T-helper 2 cell treated with Interferon-gamma antibody and Interleukin-4, amounts not matched to agents 5 μg/mL and 100 μg/mL, for 36 hours (primary cell): ENCODE measurements at regions not wholly inside any gene's neighbourhood (a gene's known extent, or its start where the extent isn't known, plus 50 kb on each side); places are given as distances from the start of the nearest gene placed in this dataset.

ENCODE experiments used
- DNase-seq: peaks from one replicate; pipeline ENCODE4 v3.0.0; 2021; ENCODE audit warnings: low spot score
- H3K27ac Mint-ChIP-seq: one replicate; pipeline ENCODE4 v1.8.0; 2021; ENCODE audit warnings: mild to moderate bottlenecking, mixed read lengths
- H3K27me3 Mint-ChIP-seq: one replicate; pipeline ENCODE4 v1.8.0; 2021; ENCODE audit warnings: low read depth, mixed read lengths
- H3K36me3 Mint-ChIP-seq: one replicate; pipeline ENCODE4 v1.8.0; 2021; ENCODE audit warnings: low read depth, mixed read lengths
- H3K4me1 Mint-ChIP-seq: one replicate; pipeline ENCODE4 v1.8.0; 2021; ENCODE audit warnings: low read depth, mixed read lengths
- H3K4me3 Mint-ChIP-seq: one replicate; pipeline ENCODE4 v1.8.0; 2022; ENCODE audit warnings: mild to moderate bottlenecking, moderate library complexity, mixed read lengths
- H3K9me3 Mint-ChIP-seq: one replicate; pipeline ENCODE4 v1.8.0; 2021; ENCODE audit warnings: mixed read lengths

DNA sequence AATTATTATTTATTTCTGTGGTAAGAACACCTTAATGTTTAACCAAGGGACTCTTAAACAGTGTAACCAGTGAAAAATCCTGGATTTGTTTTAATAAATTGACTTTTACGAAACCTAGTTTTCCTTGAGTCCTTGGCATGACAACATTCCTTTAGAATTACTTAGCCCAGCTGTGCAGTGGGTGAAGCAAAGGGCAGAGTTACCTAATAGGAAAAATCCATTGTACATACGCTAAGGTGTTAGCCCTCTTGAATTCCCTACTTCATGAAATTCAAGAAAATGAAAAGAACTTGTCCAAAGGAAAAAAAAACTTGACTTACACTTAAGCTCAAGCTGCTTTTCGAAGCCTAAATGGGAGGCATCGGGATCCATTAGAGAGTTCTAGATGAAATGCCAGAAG, 852.0 kb upstream of the ADAMTS5 start:
- H3K4me3 Mint-ChIP-seq = no peak overlapping the region
- no peaks in the 10 kb centered on the region for H3K36me3 Mint-ChIP-seq
- no peak overlapping the region for H3K27ac Mint-ChIP-seq
- no peaks in the 10 kb centered on the region for H3K27me3 Mint-ChIP-seq
- H3K9me3 Mint-ChIP-seq = peaks cover 9% of the 10 kb centered on the region
- no peak for DNase-seq
- no peaks in the 10 kb centered on the region for H3K4me1 Mint-ChIP-seq

DNA sequence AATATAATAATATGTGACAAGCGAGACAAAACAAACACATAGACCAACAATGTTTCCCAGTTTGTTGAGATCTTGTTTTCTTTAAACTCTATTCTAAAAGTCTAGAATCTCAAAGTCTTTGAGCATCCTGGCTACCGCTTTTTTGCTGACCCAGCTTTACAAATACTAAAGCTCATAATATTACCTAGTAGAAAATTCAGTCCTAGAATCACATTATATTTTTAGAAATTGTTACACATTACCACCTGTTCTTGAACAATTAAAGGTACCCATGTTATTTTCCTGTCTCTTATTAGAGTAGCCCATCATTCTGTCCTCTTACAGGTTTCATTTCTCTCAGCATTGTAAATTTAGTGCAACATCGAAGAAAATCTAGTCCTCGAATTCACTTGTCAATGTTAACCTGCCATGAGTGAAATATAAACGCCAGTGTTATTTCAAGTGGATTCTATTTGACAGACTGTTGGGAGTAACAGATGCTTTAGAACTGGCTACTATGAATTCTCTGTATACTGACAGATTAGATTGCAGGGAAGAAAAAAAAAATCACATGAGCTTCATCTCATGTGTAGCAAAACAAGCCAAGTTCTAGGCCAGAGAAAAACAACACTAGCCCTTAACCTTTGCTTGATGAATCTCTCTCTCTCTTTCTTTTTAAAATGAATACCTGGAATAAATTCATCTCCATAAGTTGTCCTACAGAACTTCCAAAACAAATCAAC, 851.2 kb upstream of the ADAMTS5 start:
- peaks cover 9% of the 10 kb centered on the region for H3K9me3 Mint-ChIP-seq
- no peaks in the 10 kb centered on the region for H3K4me1 Mint-ChIP-seq
- H3K27ac Mint-ChIP-seq = no peak overlapping the region

DNA sequence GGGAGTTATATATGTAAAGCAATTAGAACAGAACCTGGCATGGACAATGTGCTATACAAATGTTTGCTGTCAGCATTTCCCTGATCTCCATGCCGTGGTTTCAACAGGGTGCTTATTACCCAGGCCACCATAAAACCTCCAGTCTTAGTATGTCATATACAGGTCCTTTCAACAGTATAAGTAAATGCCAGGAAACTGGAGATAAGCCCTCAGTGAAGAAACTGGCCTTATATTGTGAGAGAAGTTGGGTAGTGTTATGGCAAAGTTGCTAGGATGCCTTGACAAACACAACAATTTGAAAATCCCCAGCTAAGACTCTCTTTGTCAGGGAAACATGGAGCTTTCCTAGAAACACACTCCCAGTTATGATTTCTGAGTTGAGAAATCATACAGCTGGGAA, 850.2 kb upstream of the ADAMTS5 start:
- no peaks in the 10 kb centered on the region for H3K27me3 Mint-ChIP-seq
- no peaks in the 10 kb centered on the region for H3K36me3 Mint-ChIP-seq
- H3K4me3 Mint-ChIP-seq = no peak overlapping the region
- H3K4me1 Mint-ChIP-seq = no peaks in the 10 kb centered on the region
- peaks cover 9% of the 10 kb centered on the region for H3K9me3 Mint-ChIP-seq
- H3K27ac Mint-ChIP-seq = no peak overlapping the region
- no peak for DNase-seq

More for the DNA sequence above, 851.2 kb upstream of the ADAMTS5 start:
- Mint-ChIP-seq H3K4me3 (no peak overlapping the region), H3K36me3 (no peaks in the 10 kb centered on the region), H3K27me3 (no peaks in the 10 kb centered on the region)
- no peak for DNase-seq

DNA sequence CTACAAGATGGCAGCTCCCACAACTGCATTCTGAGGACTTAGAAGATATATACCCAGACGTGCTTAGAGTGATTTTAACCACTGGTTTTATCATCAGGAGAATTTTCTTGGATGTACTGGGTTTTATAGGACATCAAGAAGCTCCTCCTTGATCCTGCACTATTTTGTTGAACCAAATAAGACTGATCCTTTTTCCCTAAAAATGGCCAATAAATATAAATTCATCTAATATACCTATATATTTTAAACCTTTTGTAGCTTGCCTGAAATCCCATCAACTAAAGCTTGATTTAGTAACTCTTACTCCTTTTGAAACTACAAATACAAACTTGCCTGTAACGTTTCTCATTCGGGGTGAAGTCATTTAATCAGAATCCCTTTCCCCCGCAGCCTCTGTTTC, 849.4 kb upstream of the ADAMTS5 start:
- Mint-ChIP-seq H3K36me3 (no peaks in the 10 kb centered on the region), H3K27ac (no peak overlapping the region), H3K4me3 (no peak overlapping the region), H3K27me3 (no peaks in the 10 kb centered on the region), H3K4me1 (no peaks in the 10 kb centered on the region), H3K9me3 (peaks cover 6% of the 10 kb centered on the region)
- DNase-seq = no peak

DNA sequence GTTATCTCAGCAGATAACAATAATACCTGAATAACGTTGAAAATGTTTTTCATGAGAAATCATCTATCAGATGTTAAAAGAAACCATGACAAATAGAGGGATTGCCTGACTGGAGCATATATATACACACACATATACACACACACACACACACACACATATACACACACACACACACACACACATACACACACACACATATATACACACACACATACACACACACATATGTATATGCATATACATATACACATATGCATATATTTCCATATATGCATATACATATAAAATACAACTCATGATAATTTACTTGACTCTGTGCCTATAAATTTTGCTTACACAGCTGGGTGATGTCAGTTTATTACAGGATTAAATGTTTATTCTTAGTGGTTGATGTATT, 847.3 kb upstream of the ADAMTS5 start:
- H3K4me3 Mint-ChIP-seq = no peak overlapping the region
- H3K4me1 Mint-ChIP-seq = no peaks in the 10 kb centered on the region
- DNase-seq = no peak
- H3K27me3 Mint-ChIP-seq = no peaks in the 10 kb centered on the region
- H3K27ac Mint-ChIP-seq = no peak overlapping the region
- H3K36me3 Mint-ChIP-seq = no peaks in the 10 kb centered on the region
- H3K9me3 Mint-ChIP-seq = no peaks in the 10 kb centered on the region

DNA sequence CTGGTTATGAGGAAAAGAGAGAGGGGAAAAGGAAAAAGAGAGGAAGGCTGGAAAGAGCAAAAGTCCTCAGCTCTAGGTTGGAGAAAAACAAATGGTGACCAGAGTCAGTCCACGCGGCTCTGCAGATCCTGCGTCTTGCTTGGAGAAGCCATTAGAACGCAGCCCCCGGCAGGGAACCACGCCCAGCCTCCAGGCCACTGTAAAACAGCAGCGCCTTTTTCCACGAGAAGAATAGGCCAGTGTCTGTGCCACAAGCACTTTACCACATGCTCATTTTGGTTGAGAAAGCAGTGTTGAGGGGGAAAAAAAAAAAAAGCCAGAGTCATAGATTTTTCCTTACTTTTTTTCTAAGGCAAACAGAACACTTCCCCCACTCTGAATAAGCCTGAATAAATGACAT, 846.9 kb upstream of the ADAMTS5 start:
- Mint-ChIP-seq H3K4me3 (no peak overlapping the region), H3K27ac (no peak overlapping the region), H3K36me3 (no peaks in the 10 kb centered on the region), H3K27me3 (no peaks in the 10 kb centered on the region), H3K9me3 (no peaks in the 10 kb centered on the region), H3K4me1 (no peaks in the 10 kb centered on the region)
- DNase-seq = no peak

DNA sequence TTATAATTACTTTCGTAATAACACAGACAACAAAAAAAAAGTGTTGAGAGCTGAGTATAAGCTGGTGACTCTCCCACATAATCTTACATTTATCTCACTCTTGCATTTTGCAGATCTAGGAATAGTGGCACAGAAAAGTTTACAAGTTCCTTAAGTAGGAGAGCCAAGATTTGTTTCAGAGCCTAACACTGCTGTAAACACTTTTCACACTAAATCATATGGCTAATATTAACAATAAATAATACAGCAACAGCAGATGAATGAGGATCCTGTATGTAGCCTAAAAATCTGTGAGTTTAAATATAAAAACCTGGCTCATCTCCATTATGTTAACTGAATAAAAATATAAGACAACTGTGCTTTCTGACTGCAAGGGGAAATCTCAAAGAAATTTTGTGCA, 846.5 kb upstream of the ADAMTS5 start:
- Mint-ChIP-seq H3K27ac (no peak overlapping the region), H3K9me3 (no peaks in the 10 kb centered on the region), H3K4me3 (no peak overlapping the region), H3K36me3 (no peaks in the 10 kb centered on the region), H3K4me1 (no peaks in the 10 kb centered on the region), H3K27me3 (no peaks in the 10 kb centered on the region)
- no peak for DNase-seq

DNA sequence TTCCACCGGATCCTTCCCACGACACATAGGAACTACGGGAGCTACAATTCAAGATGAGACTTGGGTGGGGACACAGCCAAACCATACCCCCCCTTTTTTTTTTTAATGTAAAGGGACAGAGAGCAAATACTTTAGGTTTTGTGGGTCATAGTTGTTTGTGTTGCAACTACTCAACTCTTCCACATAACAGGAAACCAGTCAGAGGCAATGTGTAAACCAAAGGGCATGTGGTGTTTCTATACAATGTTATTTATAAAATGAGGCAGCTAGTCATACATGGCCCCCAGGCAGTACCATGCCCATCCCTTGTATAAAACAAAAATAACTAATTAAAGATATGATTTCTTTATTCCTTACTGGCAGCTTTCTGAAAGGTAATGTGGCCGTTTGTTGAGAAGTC, 845.4 kb upstream of the ADAMTS5 start:
- no peaks in the 10 kb centered on the region for H3K9me3 Mint-ChIP-seq
- no peaks in the 10 kb centered on the region for H3K4me1 Mint-ChIP-seq
- H3K27ac Mint-ChIP-seq = no peak overlapping the region
- H3K4me3 Mint-ChIP-seq = no peak overlapping the region
- no peak for DNase-seq
- no peaks in the 10 kb centered on the region for H3K27me3 Mint-ChIP-seq
- H3K36me3 Mint-ChIP-seq = no peaks in the 10 kb centered on the region

DNA sequence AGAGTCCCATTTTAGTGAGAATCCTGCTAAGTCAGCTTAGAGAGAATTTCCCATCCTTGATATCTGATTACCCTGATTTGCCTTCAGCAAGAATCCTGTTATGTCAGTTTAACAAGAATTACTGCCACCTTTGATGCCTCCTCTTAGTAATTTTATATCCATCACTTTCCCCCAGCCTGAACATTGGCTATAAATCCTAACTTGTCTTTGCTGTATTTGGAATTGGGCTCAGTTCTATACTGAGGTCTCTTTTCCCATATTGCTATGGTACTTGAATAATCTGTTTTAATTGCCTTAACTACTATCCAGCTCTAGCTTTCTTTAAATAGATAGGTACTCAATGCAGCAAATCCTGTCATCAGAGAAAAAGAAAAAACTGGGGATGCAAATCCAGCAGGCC, 842.0 kb upstream of the ADAMTS5 start:
- Mint-ChIP-seq H3K36me3 (no peaks in the 10 kb centered on the region), H3K27me3 (no peaks in the 10 kb centered on the region), H3K9me3 (no peaks in the 10 kb centered on the region), H3K4me3 (no peak overlapping the region), H3K27ac (no peak overlapping the region), H3K4me1 (no peaks in the 10 kb centered on the region)
- DNase-seq = no peak

DNA sequence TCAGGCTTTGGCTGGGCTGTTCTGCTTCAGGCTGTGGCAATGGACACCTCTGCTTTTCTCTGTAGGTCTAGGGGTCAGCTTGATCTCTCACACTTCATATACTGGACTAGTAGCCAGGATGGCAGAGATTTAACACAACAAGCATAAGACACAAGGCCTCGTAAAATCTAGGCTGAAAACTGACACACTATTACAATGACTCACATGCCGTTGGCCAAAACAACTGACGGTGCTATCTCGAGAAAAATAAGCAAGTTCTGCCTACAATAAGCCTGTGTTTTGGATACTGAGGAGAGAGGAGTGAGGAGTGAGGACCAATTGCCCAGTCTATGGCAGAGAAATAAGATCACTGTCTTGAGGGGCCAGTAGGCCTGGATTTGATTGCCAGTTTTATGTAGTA, 840.7 kb upstream of the ADAMTS5 start:
- H3K4me3 Mint-ChIP-seq = no peak overlapping the region
- no peaks in the 10 kb centered on the region for H3K9me3 Mint-ChIP-seq
- no peak for DNase-seq
- H3K4me1 Mint-ChIP-seq = no peaks in the 10 kb centered on the region
- no peak overlapping the region for H3K27ac Mint-ChIP-seq
- H3K27me3 Mint-ChIP-seq = no peaks in the 10 kb centered on the region
- H3K36me3 Mint-ChIP-seq = no peaks in the 10 kb centered on the region

DNA sequence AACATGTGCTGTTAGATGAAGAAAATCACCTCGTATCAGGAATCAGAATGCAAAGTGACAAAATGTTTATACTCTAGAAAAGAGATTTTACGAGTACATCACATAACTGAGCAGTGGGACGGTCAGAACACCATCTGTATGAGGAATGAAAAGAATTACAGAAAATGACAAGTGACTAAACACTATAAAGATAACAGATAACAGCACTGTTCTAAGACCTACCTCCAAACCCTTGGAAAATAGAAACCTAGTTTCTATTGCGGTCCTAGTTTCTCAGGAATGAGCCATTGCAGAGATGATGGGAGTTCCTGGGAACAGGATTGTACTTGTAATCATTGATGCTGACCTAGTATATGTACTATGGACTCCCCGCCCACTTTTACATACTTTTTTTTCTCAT, 839.4 kb upstream of the ADAMTS5 start:
- H3K27me3 Mint-ChIP-seq = no peaks in the 10 kb centered on the region
- DNase-seq = no peak
- H3K36me3 Mint-ChIP-seq = no peaks in the 10 kb centered on the region
- no peak overlapping the region for H3K4me3 Mint-ChIP-seq
- no peak overlapping the region for H3K27ac Mint-ChIP-seq
- no peaks in the 10 kb centered on the region for H3K9me3 Mint-ChIP-seq
- H3K4me1 Mint-ChIP-seq = no peaks in the 10 kb centered on the region

DNA sequence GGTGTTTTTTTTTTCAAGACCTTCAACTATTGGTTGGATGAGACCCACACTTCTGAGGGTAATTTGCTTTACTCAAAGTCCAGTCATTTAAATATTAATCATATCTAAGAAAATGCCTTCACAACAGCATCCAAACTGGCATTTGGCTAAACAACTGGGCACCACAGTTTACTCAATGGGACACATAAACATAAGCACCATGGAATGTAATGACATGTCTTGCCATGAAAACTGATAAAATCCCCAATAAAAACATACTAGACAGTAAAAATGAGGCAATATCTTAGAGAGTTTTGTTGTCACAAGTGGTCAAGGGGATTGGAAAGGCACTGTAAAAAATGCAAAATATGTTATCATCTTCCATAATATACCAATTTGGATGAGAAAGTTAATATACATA, 838.8 kb upstream of the ADAMTS5 start:
- Mint-ChIP-seq H3K9me3 (no peaks in the 10 kb centered on the region), H3K27me3 (no peaks in the 10 kb centered on the region), H3K4me1 (no peaks in the 10 kb centered on the region), H3K36me3 (no peaks in the 10 kb centered on the region), H3K27ac (no peak overlapping the region), H3K4me3 (no peak overlapping the region)
- no peak for DNase-seq

DNA sequence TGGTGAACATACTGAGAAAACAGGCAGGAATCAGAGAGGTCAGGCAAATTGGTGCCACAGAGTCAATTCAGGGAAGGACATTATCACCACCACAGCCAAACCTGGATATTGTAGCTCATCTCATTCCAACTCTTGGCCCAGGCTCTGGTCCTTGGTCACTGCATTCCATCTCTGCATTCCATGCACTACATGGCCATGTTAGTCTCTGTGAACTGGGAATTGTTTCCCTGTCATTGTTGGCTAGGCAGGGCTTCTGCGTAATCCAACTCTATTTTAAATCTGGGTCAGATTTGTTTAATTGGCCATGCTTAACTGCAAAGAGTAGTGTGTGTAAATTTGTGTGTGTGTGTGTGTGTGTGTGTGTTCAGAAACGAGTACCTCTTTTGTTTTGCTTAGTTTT, 837.6 kb upstream of the ADAMTS5 start:
- Mint-ChIP-seq H3K4me1 (no peaks in the 10 kb centered on the region), H3K4me3 (no peak overlapping the region), H3K27ac (no peak overlapping the region), H3K27me3 (no peaks in the 10 kb centered on the region), H3K9me3 (no peaks in the 10 kb centered on the region), H3K36me3 (no peaks in the 10 kb centered on the region)
- no peak for DNase-seq

DNA sequence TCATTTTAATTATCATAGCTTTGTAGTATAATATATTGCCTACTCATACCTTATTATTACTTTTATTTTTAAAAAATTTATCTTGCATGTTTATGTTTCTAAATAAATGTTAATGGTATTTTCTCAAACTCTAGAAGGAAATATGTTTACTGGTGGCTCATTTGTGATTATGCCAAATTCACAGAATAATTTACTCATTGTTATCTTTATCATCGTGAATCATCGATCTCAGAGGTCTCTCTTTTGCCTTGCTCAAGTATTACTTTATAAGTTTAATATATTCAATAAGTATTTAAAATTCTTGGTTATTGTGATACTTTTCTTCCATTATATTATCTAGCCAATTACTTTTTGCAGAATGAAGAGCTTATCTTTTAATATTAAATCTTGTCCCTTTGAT, 836.7 kb upstream of the ADAMTS5 start:
- H3K27ac Mint-ChIP-seq = no peak overlapping the region
- DNase-seq = no peak
- no peaks in the 10 kb centered on the region for H3K36me3 Mint-ChIP-seq
- no peaks in the 10 kb centered on the region for H3K27me3 Mint-ChIP-seq
- H3K9me3 Mint-ChIP-seq = no peaks in the 10 kb centered on the region
- H3K4me1 Mint-ChIP-seq = no peaks in the 10 kb centered on the region
- no peak overlapping the region for H3K4me3 Mint-ChIP-seq

DNA sequence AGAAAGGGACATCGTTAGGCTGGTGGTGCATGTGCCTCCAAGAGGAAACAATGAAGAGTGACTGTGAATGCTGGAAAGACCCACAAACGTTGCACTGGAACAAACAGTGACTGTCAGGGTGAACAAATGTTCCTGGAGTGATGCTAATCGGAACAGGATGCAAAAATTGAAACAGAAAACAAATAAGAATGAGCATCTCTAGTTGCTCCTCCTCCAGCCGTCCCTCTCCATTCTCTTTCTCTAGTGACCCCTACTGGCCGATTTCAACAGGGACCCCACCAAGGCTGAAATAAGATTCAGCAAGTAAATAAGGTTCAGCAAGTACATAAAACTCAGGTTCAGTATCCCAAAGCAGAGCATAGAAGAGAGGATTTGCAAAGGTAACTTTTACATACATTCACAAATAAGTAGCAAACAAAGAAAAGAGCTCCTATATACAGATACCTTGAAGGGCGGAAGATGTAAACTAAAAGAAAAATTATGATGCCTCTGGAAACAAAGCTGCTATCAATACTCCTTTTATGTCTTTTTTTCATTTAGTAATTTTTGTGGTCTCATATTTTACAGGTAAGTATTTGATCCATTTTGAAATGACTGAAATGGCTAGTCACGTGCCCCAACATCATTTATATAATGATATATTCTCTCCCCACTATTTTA, 836.1 kb upstream of the ADAMTS5 start:
- no peak overlapping the region for H3K4me3 Mint-ChIP-seq

More for the DNA sequence above, 836.1 kb upstream of the ADAMTS5 start:
- Mint-ChIP-seq H3K27ac (no peak overlapping the region), H3K4me1 (no peaks in the 10 kb centered on the region), H3K36me3 (no peaks in the 10 kb centered on the region), H3K27me3 (no peaks in the 10 kb centered on the region), H3K9me3 (no peaks in the 10 kb centered on the region)
- DNase-seq = no peak
